Liver (tissue), 8 donors: ENCODE measurements at regions not wholly inside any gene's neighbourhood (a gene's known extent, or its start where the extent isn't known, plus 50 kb on each side); places are given as distances from the start of the nearest gene placed in this dataset.

Source experiments
- DNase-seq: peaks from one replicate; pipeline ENCODE4 v3.0.0-alpha.2; 2017; ENCODE audit warnings: low spot score
- H3K27ac ChIP-seq, 2 donors: one replicate each; pipeline ENCODE4 v1.7.0; 2013; ENCODE audit warnings: inconsistent platforms in 2 of 2, low read length in 2 of 2, control low read depth in 1 of 2, low read depth in 1 of 2, mild to moderate bottlenecking in 1 of 2
- H3K27me3 ChIP-seq, 4 donors: one replicate each; pipeline versions ENCODE4 v1.6.1 to v1.7.0; 2013; ENCODE audit warnings: low read length in 3 of 4, inconsistent platforms in 1 of 4, mild to moderate bottlenecking in 1 of 4, moderate library complexity in 1 of 4; ENCODE audit not compliant: control insufficient read depth in 4 of 4, insufficient read depth in 4 of 4
- H3K36me3 ChIP-seq, 4 donors: one replicate each; pipeline versions ENCODE4 v1.6.1 to v1.7.0; 2013; ENCODE audit warnings: low read length in 3 of 4, mild to moderate bottlenecking in 3 of 4, low read depth in 1 of 4, moderate library complexity in 1 of 4; ENCODE audit not compliant: control insufficient read depth in 4 of 4, insufficient read depth in 3 of 4
- H3K4me1 ChIP-seq, 4 donors: one replicate each; pipeline versions ENCODE4 v1.6.1 to v1.7.0; 2013; ENCODE audit warnings: low read length in 3 of 4, mild to moderate bottlenecking in 3 of 4, moderate library complexity in 1 of 4; ENCODE audit not compliant: control insufficient read depth in 4 of 4, insufficient read depth in 4 of 4
- H3K4me3 ChIP-seq, 3 donors: one replicate each; pipeline versions ENCODE4 v1.6.1 to v1.7.0; 2013; ENCODE audit warnings: low read length in 3 of 3, control low read depth in 1 of 3, low read depth in 1 of 3, mild to moderate bottlenecking in 1 of 3
- H3K9ac ChIP-seq, 2 donors: one replicate each; pipeline ENCODE4 v1.7.0; 2013; ENCODE audit warnings: low read length in 2 of 2, mild to moderate bottlenecking in 2 of 2, moderate library complexity in 2 of 2, control low read depth in 1 of 2, low read depth in 1 of 2
- H3K9me3 ChIP-seq, 4 donors: one replicate each; pipeline versions ENCODE4 v1.6.1 to v1.7.0; 2013; ENCODE audit warnings: low read length in 3 of 4; ENCODE audit not compliant: control insufficient read depth in 4 of 4
- EGR1 ChIP-seq, 2 donors: IDR thresholded peaks; 2 replicates each; pipeline ENCODE4 v1.6.1; 2016 to 2018; ENCODE audit warnings: antibody characterized with exemption in 2 of 2, low read depth in 2 of 2
- HNF4A ChIP-seq, 2 donors: conservative IDR thresholded peaks; 2 replicates each; pipeline ENCODE4 v1.6.1; 2016; ENCODE audit warnings: antibody characterized with exemption in 2 of 2, mild to moderate bottlenecking in 2 of 2
- HNF4G ChIP-seq: IDR thresholded peaks from 2 replicates; pipeline ENCODE4 v1.6.1; 2016; ENCODE audit warnings: antibody characterized with exemption
- JUND ChIP-seq, 2 donors: IDR thresholded peaks; 2 replicates each; pipeline ENCODE4 v1.6.1; 2016; ENCODE audit warnings: antibody characterized with exemption in 2 of 2
- NR2F2 ChIP-seq: IDR thresholded peaks from 2 replicates; pipeline ENCODE4 v1.6.1; 2016; ENCODE audit warnings: antibody characterized with exemption
- RAD21 ChIP-seq, 2 donors: IDR thresholded peaks; 2 replicates each; pipeline ENCODE4 v1.6.1; 2016; ENCODE audit warnings: antibody characterized with exemption in 2 of 2, mild to moderate bottlenecking in 2 of 2
- RXRA ChIP-seq, 2 donors: IDR thresholded peaks; 2 replicates each; pipeline ENCODE4 v1.6.1; 2017 to 2018; ENCODE audit warnings: antibody characterized with exemption in 2 of 2, mild to moderate bottlenecking in 1 of 2
- SP1 ChIP-seq: IDR thresholded peaks from 2 replicates; pipeline ENCODE4 v1.6.1; 2018; ENCODE audit warnings: antibody characterized with exemption, mild to moderate bottlenecking
- TAF1 ChIP-seq: conservative IDR thresholded peaks from 2 replicates; pipeline ENCODE4 v1.6.1; 2016; ENCODE audit warnings: antibody characterized with exemption, mild to moderate bottlenecking
- WGBS: extraction: QIAGEN DNeasy Blood & Tissue Kit; methylation state at CpG from one replicate; pipeline ENCODE4 v1.1.7; 2013; 5-methylcytosine and 5-hydroxymethylcytosine counted together
- TF ChIP-seq, protein P1 (sequence below): fragments of 150-350 bp; IDR thresholded peaks from 2 replicates; pipeline ENCODE4 v1.5.1; 2017; ENCODE audit warnings: improper control_type of control experiment, low read depth, low read length; ENCODE audit not compliant: missing input control
- TF ChIP-seq, protein P2 (sequence below): IDR thresholded peaks from 2 replicates; pipeline ENCODE4 v1.6.1; 2016; ENCODE audit warnings: antibody characterized with exemption
- TF ChIP-seq, protein P3 (sequence below): IDR thresholded peaks from 2 replicates; pipeline ENCODE4 v1.6.1; 2016; ENCODE audit warnings: antibody characterized with exemption
- TF ChIP-seq, protein P4 (sequence below): IDR thresholded peaks from 2 replicates; pipeline ENCODE4 v1.6.1; 2016; ENCODE audit warnings: antibody characterized with exemption, mild to moderate bottlenecking
- TF ChIP-seq, protein P5 (sequence below): IDR thresholded peaks from 2 replicates; pipeline ENCODE4 v1.6.1; 2016; ENCODE audit warnings: antibody characterized with exemption
- donor health status: healthy.
- donor health status: healthy.
- donor health status: healthy.
- donor health status: healthy.
- donor health status: healthy.

DNA sequence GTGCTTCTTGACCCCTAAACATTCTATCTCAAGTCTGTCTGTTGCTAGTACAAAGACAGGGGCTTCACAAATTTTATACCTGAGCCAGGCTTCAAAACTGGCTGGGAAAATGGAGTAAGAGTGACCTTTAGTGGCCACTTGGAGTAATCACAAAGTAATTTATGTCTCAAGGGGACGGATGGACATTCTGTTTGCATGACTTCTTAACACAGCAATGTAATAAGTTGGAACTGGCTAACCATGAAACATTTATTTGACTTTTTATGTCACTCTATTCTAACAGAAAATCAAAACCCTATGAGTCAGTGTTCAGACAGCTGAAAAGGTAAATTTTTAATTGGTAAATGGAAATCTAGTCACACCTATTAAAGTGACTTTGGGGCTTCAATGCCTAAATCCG is 600.6 kb downstream of the ANKRD50 start:
- no peak overlapping the region for H3K9ac ChIP-seq
- H3K27me3 ChIP-seq = no peaks in the 10 kb centered on the region
- no peaks in the 10 kb centered on the region for H3K9me3 ChIP-seq
- H3K4me1 ChIP-seq = no peaks in the 10 kb centered on the region
- 51% methylated on average over 2 of the region's 2 CpGs for WGBS
- no peaks in the 10 kb centered on the region for H3K36me3 ChIP-seq
- TF ChIP-seq, protein P1, sequence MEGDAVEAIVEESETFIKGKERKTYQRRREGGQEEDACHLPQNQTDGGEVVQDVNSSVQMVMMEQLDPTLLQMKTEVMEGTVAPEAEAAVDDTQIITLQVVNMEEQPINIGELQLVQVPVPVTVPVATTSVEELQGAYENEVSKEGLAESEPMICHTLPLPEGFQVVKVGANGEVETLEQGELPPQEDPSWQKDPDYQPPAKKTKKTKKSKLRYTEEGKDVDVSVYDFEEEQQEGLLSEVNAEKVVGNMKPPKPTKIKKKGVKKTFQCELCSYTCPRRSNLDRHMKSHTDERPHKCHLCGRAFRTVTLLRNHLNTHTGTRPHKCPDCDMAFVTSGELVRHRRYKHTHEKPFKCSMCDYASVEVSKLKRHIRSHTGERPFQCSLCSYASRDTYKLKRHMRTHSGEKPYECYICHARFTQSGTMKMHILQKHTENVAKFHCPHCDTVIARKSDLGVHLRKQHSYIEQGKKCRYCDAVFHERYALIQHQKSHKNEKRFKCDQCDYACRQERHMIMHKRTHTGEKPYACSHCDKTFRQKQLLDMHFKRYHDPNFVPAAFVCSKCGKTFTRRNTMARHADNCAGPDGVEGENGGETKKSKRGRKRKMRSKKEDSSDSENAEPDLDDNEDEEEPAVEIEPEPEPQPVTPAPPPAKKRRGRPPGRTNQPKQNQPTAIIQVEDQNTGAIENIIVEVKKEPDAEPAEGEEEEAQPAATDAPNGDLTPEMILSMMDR = peak; percentile 55
- TF ChIP-seq NR2F2 = peak; percentile 33
- no peak for TF ChIP-seq EGR1 (IDR thresholded peaks at IDR 0.05; ENCODE audit: low read depth in 2 of 2)
- peak; percentile 82 to 89 for TF ChIP-seq RAD21 (IDR thresholded peaks at IDR 0.05)
- no peak overlapping the region for H3K4me3 ChIP-seq
- H3K27ac ChIP-seq = no peak overlapping the region
- no peak for DNase-seq

DNA sequence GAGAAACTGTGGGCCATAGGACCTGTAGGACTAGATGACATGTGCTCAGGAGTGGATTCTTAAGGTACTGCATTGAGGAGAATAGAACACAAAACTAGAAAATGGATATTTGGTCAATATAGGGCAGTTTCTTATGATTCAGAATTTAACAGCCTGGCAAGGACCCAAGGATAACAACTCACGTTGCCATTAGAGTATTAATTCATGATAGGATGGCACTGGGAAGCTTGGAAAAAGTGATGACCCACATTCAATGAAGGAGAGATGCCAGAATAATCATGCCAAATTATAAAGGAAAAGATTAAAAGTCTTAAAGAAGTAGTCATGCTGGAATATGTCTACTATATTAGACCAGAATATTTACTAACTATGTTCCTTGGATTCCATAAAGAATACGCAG is 594.5 kb downstream of the ANKRD50 start:
- TF ChIP-seq SP1 = no peak
- TF ChIP-seq, protein P2, sequence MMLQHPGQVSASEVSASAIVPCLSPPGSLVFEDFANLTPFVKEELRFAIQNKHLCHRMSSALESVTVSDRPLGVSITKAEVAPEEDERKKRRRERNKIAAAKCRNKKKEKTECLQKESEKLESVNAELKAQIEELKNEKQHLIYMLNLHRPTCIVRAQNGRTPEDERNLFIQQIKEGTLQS = no peak
- TF ChIP-seq NR2F2 = no peak
- TF ChIP-seq JUND (IDR thresholded peaks at IDR 0.05) = no peak
- TF ChIP-seq TAF1 = no peak
- Histone ChIP-seq H3K27ac (no peak overlapping the region), H3K36me3 (no peaks in the 10 kb centered on the region), H3K4me3 (no peak overlapping the region), H3K4me1 (peaks cover 0 to 5% (median under 1%) of the 10 kb centered on the region in 4 donors), H3K9ac (no peak overlapping the region), H3K9me3 (no peaks in the 10 kb centered on the region), H3K27me3 (no peaks in the 10 kb centered on the region)
- WGBS = 75% methylated on average over 2 of the region's 2 CpGs
- DNase-seq = no peak

DNA sequence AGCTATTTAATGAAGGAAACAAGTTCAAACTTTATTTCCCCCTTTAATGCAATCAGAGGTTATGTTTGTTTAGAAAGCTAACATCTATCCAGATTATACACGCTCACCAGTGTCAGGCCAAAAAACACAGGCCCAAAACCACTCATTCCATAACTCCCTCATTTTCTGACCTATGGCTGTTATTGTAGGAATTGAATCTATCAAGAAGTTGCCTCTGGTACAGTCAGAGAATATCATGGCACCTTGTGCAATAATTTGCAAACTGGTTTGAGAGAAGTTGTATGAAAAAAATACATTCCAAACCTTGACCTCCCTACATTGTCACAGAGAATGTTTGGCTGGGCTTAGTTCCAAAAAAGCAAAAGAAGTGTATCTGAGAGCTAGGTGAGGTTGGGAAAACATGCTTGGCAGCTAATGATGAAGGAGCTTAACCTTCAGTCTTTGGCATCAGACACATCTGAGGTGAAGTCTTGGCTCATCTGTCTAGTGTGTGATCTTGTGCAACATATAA is 591.0 kb downstream of the ANKRD50 start:
- Histone ChIP-seq H3K4me3 (no peak overlapping the region), H3K36me3 (no peaks in the 10 kb centered on the region), H3K9ac (no peak overlapping the region), H3K9me3 (no peaks in the 10 kb centered on the region), H3K4me1 (peaks cover 0 to 5% (median under 1%) of the 10 kb centered on the region in 4 donors), H3K27ac (no peak overlapping the region), H3K27me3 (no peaks in the 10 kb centered on the region)
- 36% methylated on average over 1 of the region's 1 CpG for WGBS
- no peak for DNase-seq
- TF ChIP-seq, protein P3, sequence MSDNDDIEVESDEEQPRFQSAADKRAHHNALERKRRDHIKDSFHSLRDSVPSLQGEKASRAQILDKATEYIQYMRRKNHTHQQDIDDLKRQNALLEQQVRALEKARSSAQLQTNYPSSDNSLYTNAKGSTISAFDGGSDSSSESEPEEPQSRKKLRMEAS = no peak
- TF ChIP-seq, protein P4, sequence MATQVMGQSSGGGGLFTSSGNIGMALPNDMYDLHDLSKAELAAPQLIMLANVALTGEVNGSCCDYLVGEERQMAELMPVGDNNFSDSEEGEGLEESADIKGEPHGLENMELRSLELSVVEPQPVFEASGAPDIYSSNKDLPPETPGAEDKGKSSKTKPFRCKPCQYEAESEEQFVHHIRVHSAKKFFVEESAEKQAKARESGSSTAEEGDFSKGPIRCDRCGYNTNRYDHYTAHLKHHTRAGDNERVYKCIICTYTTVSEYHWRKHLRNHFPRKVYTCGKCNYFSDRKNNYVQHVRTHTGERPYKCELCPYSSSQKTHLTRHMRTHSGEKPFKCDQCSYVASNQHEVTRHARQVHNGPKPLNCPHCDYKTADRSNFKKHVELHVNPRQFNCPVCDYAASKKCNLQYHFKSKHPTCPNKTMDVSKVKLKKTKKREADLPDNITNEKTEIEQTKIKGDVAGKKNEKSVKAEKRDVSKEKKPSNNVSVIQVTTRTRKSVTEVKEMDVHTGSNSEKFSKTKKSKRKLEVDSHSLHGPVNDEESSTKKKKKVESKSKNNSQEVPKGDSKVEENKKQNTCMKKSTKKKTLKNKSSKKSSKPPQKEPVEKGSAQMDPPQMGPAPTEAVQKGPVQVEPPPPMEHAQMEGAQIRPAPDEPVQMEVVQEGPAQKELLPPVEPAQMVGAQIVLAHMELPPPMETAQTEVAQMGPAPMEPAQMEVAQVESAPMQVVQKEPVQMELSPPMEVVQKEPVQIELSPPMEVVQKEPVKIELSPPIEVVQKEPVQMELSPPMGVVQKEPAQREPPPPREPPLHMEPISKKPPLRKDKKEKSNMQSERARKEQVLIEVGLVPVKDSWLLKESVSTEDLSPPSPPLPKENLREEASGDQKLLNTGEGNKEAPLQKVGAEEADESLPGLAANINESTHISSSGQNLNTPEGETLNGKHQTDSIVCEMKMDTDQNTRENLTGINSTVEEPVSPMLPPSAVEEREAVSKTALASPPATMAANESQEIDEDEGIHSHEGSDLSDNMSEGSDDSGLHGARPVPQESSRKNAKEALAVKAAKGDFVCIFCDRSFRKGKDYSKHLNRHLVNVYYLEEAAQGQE = no peak
- TF ChIP-seq NR2F2 = peak; percentile 13
- TF ChIP-seq SP1 = peak; percentile 15
- TF ChIP-seq RXRA (IDR thresholded peaks at IDR 0.05) = peak in 1 of 2 donors; percentile 26
- peak; percentile 32 to 41 for TF ChIP-seq HNF4A (conservative IDR thresholded peaks at IDR 0.05)
- TF ChIP-seq, protein P1 = no peak
- no peak for TF ChIP-seq RAD21 (IDR thresholded peaks at IDR 0.05)
- TF ChIP-seq, protein P5, sequence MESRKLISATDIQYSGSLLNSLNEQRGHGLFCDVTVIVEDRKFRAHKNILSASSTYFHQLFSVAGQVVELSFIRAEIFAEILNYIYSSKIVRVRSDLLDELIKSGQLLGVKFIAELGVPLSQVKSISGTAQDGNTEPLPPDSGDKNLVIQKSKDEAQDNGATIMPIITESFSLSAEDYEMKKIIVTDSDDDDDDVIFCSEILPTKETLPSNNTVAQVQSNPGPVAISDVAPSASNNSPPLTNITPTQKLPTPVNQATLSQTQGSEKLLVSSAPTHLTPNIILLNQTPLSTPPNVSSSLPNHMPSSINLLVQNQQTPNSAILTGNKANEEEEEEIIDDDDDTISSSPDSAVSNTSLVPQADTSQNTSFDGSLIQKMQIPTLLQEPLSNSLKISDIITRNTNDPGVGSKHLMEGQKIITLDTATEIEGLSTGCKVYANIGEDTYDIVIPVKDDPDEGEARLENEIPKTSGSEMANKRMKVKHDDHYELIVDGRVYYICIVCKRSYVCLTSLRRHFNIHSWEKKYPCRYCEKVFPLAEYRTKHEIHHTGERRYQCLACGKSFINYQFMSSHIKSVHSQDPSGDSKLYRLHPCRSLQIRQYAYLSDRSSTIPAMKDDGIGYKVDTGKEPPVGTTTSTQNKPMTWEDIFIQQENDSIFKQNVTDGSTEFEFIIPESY = no peak
- TF ChIP-seq HNF4G = no peak
